Mesenchymal stem cell (in vitro differentiated cells and primary cell): ENCODE measurements at regions not wholly inside any gene's neighbourhood (a gene's known extent, or its start where the extent isn't known, plus 50 kb on each side); places are given as distances from the start of the nearest gene placed in this dataset.

Experiments used
- DNase-seq: peaks from one replicate; pipeline ENCODE4 v3.0.0-alpha.2; 2013
- H2AFZ ChIP-seq: one replicate; pipeline ENCODE4 v1.6.1; 2013; ENCODE audit warnings: low read depth, mild to moderate bottlenecking, control low read depth, inconsistent platforms, low read length, moderate library complexity
- H2AK5ac ChIP-seq: 2 replicates; pipeline ENCODE4 v1.6.1; 2013; ENCODE audit warnings: low read length, moderate library complexity, mild to moderate bottlenecking, inconsistent platforms; ENCODE audit not compliant: severe bottlenecking
- H2BK120ac ChIP-seq: one replicate; pipeline ENCODE4 v1.6.1; 2013; ENCODE audit warnings: low read depth, mild to moderate bottlenecking, inconsistent platforms, low read length, moderate library complexity
- H2BK12ac ChIP-seq, 2 experiments: one replicate each; pipeline ENCODE4 v1.6.1; 2013; ENCODE audit warnings: inconsistent platforms in 2 of 2, low read length in 2 of 2, mild to moderate bottlenecking in 2 of 2, moderate library complexity in 2 of 2, control low read depth in 1 of 2
- H2BK15ac ChIP-seq: one replicate; pipeline ENCODE4 v1.6.1; 2013; ENCODE audit warnings: mild to moderate bottlenecking, low read depth, inconsistent platforms; ENCODE audit not compliant: poor library complexity, severe bottlenecking
- H2BK5ac ChIP-seq: 2 replicates; pipeline ENCODE4 v1.6.1; 2013; ENCODE audit warnings: low read depth, mild to moderate bottlenecking, low read length, control low read depth, inconsistent platforms; ENCODE audit not compliant: poor library complexity, severe bottlenecking
- H3K14ac ChIP-seq, 2 experiments: one replicate each; pipeline ENCODE4 v1.6.1; 2013; ENCODE audit warnings: inconsistent platforms in 2 of 2, low read length in 2 of 2, control low read depth in 1 of 2, mild to moderate bottlenecking in 1 of 2, moderate library complexity in 1 of 2
- H3K18ac ChIP-seq, 2 experiments: one replicate each; pipeline ENCODE4 v1.6.1; 2013; ENCODE audit warnings: inconsistent platforms in 2 of 2, low read length in 2 of 2, control low read depth in 1 of 2, low read depth in 1 of 2, mild to moderate bottlenecking in 1 of 2
- H3K23ac ChIP-seq, 2 experiments: one replicate each; pipeline ENCODE4 v1.6.1; 2013; ENCODE audit warnings: inconsistent platforms in 2 of 2, low read length in 2 of 2, mild to moderate bottlenecking in 2 of 2, moderate library complexity in 2 of 2, control low read depth in 1 of 2
- H3K27ac ChIP-seq: 2 replicates; pipeline ENCODE4 v1.5.1; 2013; ENCODE audit warnings: mild to moderate bottlenecking, moderate library complexity, low read length, control low read depth, inconsistent platforms; ENCODE audit not compliant: poor library complexity, severe bottlenecking
- H3K27me3 ChIP-seq, 2 experiments: 2 replicates each; pipeline versions ENCODE4 v1.6.1 to v1.7.0; 2013; ENCODE audit warnings: low read length in 2 of 2, mild to moderate bottlenecking in 2 of 2, moderate library complexity in 2 of 2, control low read depth in 1 of 2, inconsistent platforms in 1 of 2; ENCODE audit not compliant: control insufficient read depth in 1 of 2, insufficient read depth in 1 of 2
- H3K36me3 ChIP-seq, 2 experiments: 2 replicates each; pipeline versions ENCODE4 v1.6.1 to v1.7.0; 2013; ENCODE audit warnings: low read length in 2 of 2, control low read depth in 1 of 2, inconsistent platforms in 1 of 2, low read depth in 1 of 2, mild to moderate bottlenecking in 1 of 2; ENCODE audit not compliant: insufficient read depth in 2 of 2, control insufficient read depth in 1 of 2
- H3K4ac ChIP-seq, 2 experiments: one replicate each; pipeline ENCODE4 v1.6.1; 2013; ENCODE audit warnings: inconsistent platforms in 2 of 2, low read length in 2 of 2, mild to moderate bottlenecking in 2 of 2, moderate library complexity in 2 of 2, control low read depth in 1 of 2, low read depth in 1 of 2
- H3K4me1 ChIP-seq: 2 replicates; pipeline ENCODE4 v1.6.1; 2013; ENCODE audit warnings: low read depth, low read length, control low read depth; ENCODE audit not compliant: control insufficient read depth, insufficient read depth
- H3K4me2 ChIP-seq: 2 replicates; pipeline ENCODE4 v1.6.1; 2013; ENCODE audit warnings: low read length, mild to moderate bottlenecking, inconsistent platforms; ENCODE audit not compliant: poor library complexity, severe bottlenecking
- H3K4me3 ChIP-seq, 2 experiments: 2 replicates each; pipeline versions ENCODE4 v1.5.1 to v1.7.0; 2013; ENCODE audit warnings: low read length in 2 of 2, mild to moderate bottlenecking in 2 of 2, control low read depth in 1 of 2, low read depth in 1 of 2; ENCODE audit not compliant: insufficient read depth in 1 of 2
- H3K79me1 ChIP-seq: replicated peaks from 2 replicates; pipeline ENCODE4 v1.6.1; 2013; ENCODE audit warnings: mild to moderate bottlenecking, control low read depth, low read length, inconsistent platforms; ENCODE audit not compliant: poor library complexity, severe bottlenecking
- H3K9ac ChIP-seq: 2 replicates; pipeline ENCODE4 v1.7.0; 2013; ENCODE audit warnings: mild to moderate bottlenecking, low read length, moderate library complexity
- H3K9me3 ChIP-seq: 2 replicates; pipeline ENCODE4 v1.7.0; 2013; ENCODE audit warnings: mild to moderate bottlenecking, low read length; ENCODE audit not compliant: control insufficient read depth
- H4K8ac ChIP-seq: one replicate; pipeline ENCODE4 v1.6.1; 2013; ENCODE audit warnings: inconsistent platforms, mild to moderate bottlenecking, low read length, moderate library complexity
- H4K91ac ChIP-seq: one replicate; pipeline ENCODE4 v1.6.1; 2013; ENCODE audit warnings: mild to moderate bottlenecking, low read length, inconsistent platforms
- WGBS: methylation state at CpG from one replicate; pipeline ENCODE4 v1.1.7; 2013; ENCODE audit warnings: mixed read lengths; 5-methylcytosine and 5-hydroxymethylcytosine counted together

GRCh38 chr12:65703176-65703575 lies 121.1 kb upstream of the HMGA2 start:
- no peak overlapping the region for H4K8ac ChIP-seq

DNA sequence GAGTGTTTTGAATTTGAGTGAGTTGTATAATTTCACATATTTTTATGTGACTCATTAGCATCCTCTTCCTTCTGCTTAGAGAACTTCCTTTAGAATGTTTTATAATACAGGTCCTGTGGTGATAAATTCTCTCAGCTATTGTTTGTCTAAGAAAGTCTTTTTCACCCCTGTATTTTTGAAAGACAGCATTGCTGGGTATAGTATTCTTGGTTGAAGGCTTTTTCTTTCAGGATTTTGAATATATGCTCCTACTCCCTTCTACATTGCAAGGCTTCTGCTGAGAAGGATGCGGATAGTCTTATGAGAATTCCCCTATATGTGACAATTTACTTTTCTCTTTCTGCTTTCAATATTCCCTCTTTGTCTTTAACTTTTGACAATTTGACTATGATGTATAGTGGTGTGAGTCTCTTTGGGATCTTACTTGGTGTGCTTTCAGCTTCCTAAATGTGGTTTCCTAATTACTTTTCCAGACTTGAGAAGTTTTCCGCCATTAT lies 118.9 kb upstream of the HMGA2 start:
- H3K14ac ChIP-seq: no peak overlapping the region
- peaks cover 30% of the 10 kb centered on the region for H3K9me3 ChIP-seq
- H2AK5ac ChIP-seq: no peak overlapping the region
- no peak overlapping the region for H3K27ac ChIP-seq
- no peak overlapping the region for H3K4me2 ChIP-seq
- no peak overlapping the region for H3K4me3 ChIP-seq
- no peak overlapping the region for H3K9ac ChIP-seq
- no peaks in the 10 kb centered on the region for H3K79me1 ChIP-seq
- no peak overlapping the region for H4K8ac ChIP-seq
- H3K4me1 ChIP-seq: peaks cover 5% of the 10 kb centered on the region
- no peak overlapping the region for H3K4ac ChIP-seq
- no peaks in the 10 kb centered on the region for H3K36me3 ChIP-seq
- no peak overlapping the region for H2BK5ac ChIP-seq
- WGBS: no CpG with 5 or more reads among the region's 2 CpGs
- no peak overlapping the region for H3K18ac ChIP-seq
- DNase-seq: no peak
- H3K27me3 ChIP-seq: no peaks in the 10 kb centered on the region
- H2BK12ac ChIP-seq: no peak overlapping the region
- no peak overlapping the region for H3K23ac ChIP-seq
- no peak overlapping the region for H2BK120ac ChIP-seq
- no peak overlapping the region for H4K91ac ChIP-seq
- H2BK15ac ChIP-seq: no peak overlapping the region
- no peak overlapping the region for H2AFZ ChIP-seq

More at GRCh38 chr12:65703176-65703575, 121.1 kb upstream of the HMGA2 start:
- DNase-seq: no peak
- H2AK5ac ChIP-seq: no peak overlapping the region
- no peak overlapping the region for H2BK120ac ChIP-seq
- H3K4ac ChIP-seq: no peak overlapping the region
- peaks cover 1% of the 10 kb centered on the region for H3K4me1 ChIP-seq
- H3K4me3 ChIP-seq: no peak overlapping the region
- H3K27me3 ChIP-seq: no peaks in the 10 kb centered on the region
- H3K79me1 ChIP-seq: no peaks in the 10 kb centered on the region
- no peak overlapping the region for H2AFZ ChIP-seq
- no peak overlapping the region for H3K18ac ChIP-seq
- H3K23ac ChIP-seq: no peak overlapping the region
- H3K14ac ChIP-seq: no peak overlapping the region
- H3K27ac ChIP-seq: no peak overlapping the region
- H2BK12ac ChIP-seq: no peak overlapping the region
- peaks cover 30% of the 10 kb centered on the region for H3K9me3 ChIP-seq
- H3K9ac ChIP-seq: no peak overlapping the region
- WGBS: 100% methylated on average over 2 of the region's 5 CpGs
- H2BK5ac ChIP-seq: no peak overlapping the region
- H4K91ac ChIP-seq: no peak overlapping the region
- no peak overlapping the region for H2BK15ac ChIP-seq
- no peaks in the 10 kb centered on the region for H3K36me3 ChIP-seq
- no peak overlapping the region for H3K4me2 ChIP-seq

DNA sequence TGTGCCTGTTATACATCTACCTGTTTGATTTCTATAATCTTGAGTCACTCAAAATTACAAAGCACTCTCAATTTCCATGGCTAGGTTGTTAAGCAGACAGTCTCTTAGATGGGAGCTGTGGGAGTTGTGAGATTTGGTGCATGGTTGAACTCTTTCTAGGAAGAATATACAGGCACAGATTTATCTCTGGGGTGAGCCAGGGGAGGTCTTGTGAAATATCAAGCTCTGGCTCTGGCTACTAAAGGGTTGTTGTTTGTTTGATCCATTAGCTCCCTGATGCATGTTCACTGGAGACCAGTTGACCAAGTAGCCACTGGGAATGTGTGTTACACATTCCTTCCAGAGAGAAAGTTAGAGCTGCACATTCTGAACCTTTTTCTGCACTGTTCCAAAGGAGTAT lies 117.2 kb upstream of the HMGA2 start:
- H3K14ac ChIP-seq: no peak overlapping the region
- H3K23ac ChIP-seq: no peak overlapping the region
- no peaks in the 10 kb centered on the region for H3K27me3 ChIP-seq
- peaks cover 5% of the 10 kb centered on the region for H3K4me1 ChIP-seq
- H3K18ac ChIP-seq: no peak overlapping the region
- H3K79me1 ChIP-seq: no peaks in the 10 kb centered on the region
- H3K9me3 ChIP-seq: peaks cover 27% of the 10 kb centered on the region
- H2BK120ac ChIP-seq: no peak overlapping the region
- DNase-seq: no peak
- H3K36me3 ChIP-seq: no peaks in the 10 kb centered on the region
- no peak overlapping the region for H3K27ac ChIP-seq
- H4K8ac ChIP-seq: no peak overlapping the region
- no peak overlapping the region for H3K4ac ChIP-seq
- peak overlapping the region; percentile 77 for H2AK5ac ChIP-seq
- H3K9ac ChIP-seq: no peak overlapping the region
- no peak overlapping the region for H2BK5ac ChIP-seq
- no peak overlapping the region for H3K4me2 ChIP-seq
- H3K4me3 ChIP-seq: no peak overlapping the region
- H2AFZ ChIP-seq: no peak overlapping the region
- no peak overlapping the region for H2BK12ac ChIP-seq
- H4K91ac ChIP-seq: no peak overlapping the region
- no peak overlapping the region for H2BK15ac ChIP-seq

GRCh38 chr12:65712260-65713004 lies 111.9 kb upstream of the HMGA2 start:
- H3K4ac ChIP-seq: no peak overlapping the region
- no peak overlapping the region for H3K9ac ChIP-seq
- 88% methylated on average over 5 of the region's 5 CpGs for WGBS
- H3K27ac ChIP-seq: no peak overlapping the region
- H3K4me2 ChIP-seq: no peak overlapping the region
- H2BK15ac ChIP-seq: no peak overlapping the region
- no peak overlapping the region for H2BK120ac ChIP-seq
- no peak overlapping the region for H3K23ac ChIP-seq
- H3K27me3 ChIP-seq: no peaks in the 10 kb centered on the region
- peak overlapping the region in 1 of 2 experiments; percentile 55 for H3K14ac ChIP-seq
- no peak overlapping the region for H4K8ac ChIP-seq
- H2AFZ ChIP-seq: no peak overlapping the region
- no peak overlapping the region for H2BK5ac ChIP-seq
- no peak overlapping the region for H4K91ac ChIP-seq
- no peaks in the 10 kb centered on the region for H3K9me3 ChIP-seq
- no peak overlapping the region for H2BK12ac ChIP-seq
- H3K4me1 ChIP-seq: peaks cover 5% of the 10 kb centered on the region
- no peak overlapping the region for H3K18ac ChIP-seq
- H3K36me3 ChIP-seq: no peaks in the 10 kb centered on the region
- H3K79me1 ChIP-seq: no peaks in the 10 kb centered on the region
- no peak overlapping the region for H3K4me3 ChIP-seq
- no peak overlapping the region for H2AK5ac ChIP-seq
- DNase-seq: no peak
